Caco-2 (cell line): ENCODE measurements at regions not wholly inside any gene's neighbourhood (a gene's known extent, or its start where the extent isn't known, plus 50 kb on each side); places are given as distances from the start of the nearest gene placed in this dataset.

ENCODE experiments used
- BruUV-seq: library from RNA; stranded (reverse); fragments of 400-500 nt; replicated peaks from 2 replicates; lab custom pipeline; 2021; lab: Mats Ljungman, UMichigan
- CTCF ChIA-PET: fragments of 300-600 bp; sonication (Branson Sonifier 250); formaldehyde crosslinking; loops from one replicate; lab custom pipeline; 2022; ENCODE audit warnings: antibody characterized with exemption; lab: Charles Lee
- POLR2A ChIA-PET: fragments of 300-600 bp; sonication (Branson Sonifier 250); formaldehyde crosslinking; loops from one replicate; lab custom pipeline; 2022; ENCODE audit warnings: antibody characterized with exemption; lab: Charles Lee
- DNase-seq, 2 experiments: peaks; one replicate each; pipeline versions ENCODE4 v3.0.0 to v3.0.0-alpha.2; 2020 to 2022
- H3K27me3 ChIP-seq: replicated peaks from 2 replicates; pipeline ENCODE4 v1.6.0; 2011; ENCODE audit warnings: low read length; ENCODE audit not compliant: control insufficient read depth, insufficient read depth
- H3K36me3 ChIP-seq: 2 replicates; pipeline ENCODE4 v1.5.1; 2011; ENCODE audit warnings: low read length; ENCODE audit not compliant: control insufficient read depth, insufficient read depth
- H3K4me1 ChIP-seq: fragments of 250-450 bp; sonication (Bioruptor Pico); 2 replicates; pipeline ENCODE4 v1.5.1; 2020; ENCODE audit warnings: mild to moderate bottlenecking
- H3K4me3 ChIP-seq: 2 replicates; pipeline ENCODE4 v1.5.1; 2011; ENCODE audit warnings: low read depth, mild to moderate bottlenecking, control low read depth, low read length
- H3K9me3 ChIP-seq: fragments of 250-450 bp; sonication (Bioruptor Pico); 2 replicates; pipeline ENCODE4 v1.5.1; 2020; ENCODE audit warnings: mild to moderate bottlenecking, moderate library complexity
- H3K27ac Mint-ChIP-seq: one replicate; pipeline ENCODE4 v1.8.0; 2022; ENCODE audit warnings: mixed read lengths; ENCODE audit not compliant: unreplicated experiment
- H3K27me3 Mint-ChIP-seq: one replicate; pipeline ENCODE4 v1.8.0; 2022; ENCODE audit warnings: mixed read lengths; ENCODE audit not compliant: insufficient read depth, unreplicated experiment
- H3K36me3 Mint-ChIP-seq: one replicate; pipeline ENCODE4 v1.8.0; 2022; ENCODE audit warnings: mild to moderate bottlenecking, mixed read lengths; ENCODE audit not compliant: insufficient read depth, unreplicated experiment
- H3K4me1 Mint-ChIP-seq: one replicate; pipeline ENCODE4 v1.8.0; 2022; ENCODE audit warnings: low read depth, mixed read lengths; ENCODE audit not compliant: unreplicated experiment
- H3K4me3 Mint-ChIP-seq: one replicate; pipeline ENCODE4 v1.8.0; 2022; ENCODE audit warnings: mild to moderate bottlenecking, moderate library complexity, mixed read lengths; ENCODE audit not compliant: unreplicated experiment
- H3K9me3 Mint-ChIP-seq: one replicate; pipeline ENCODE4 v1.8.0; 2022; ENCODE audit warnings: mixed read lengths; ENCODE audit not compliant: unreplicated experiment
- CTCF ChIP-seq, 2 experiments: fragments of 200-600 bp in 1 of 2; IDR thresholded peaks; 1 replicate in 1 of 2; 2 replicates in 1 of 2; pipeline versions ENCODE4 v1.5.1 to v1.8.0; 2011 to 2022; ENCODE audit warnings: antibody characterized with exemption in 1 of 2, control low read depth in 1 of 2, inconsistent platforms in 1 of 2, low read depth in 1 of 2, low read length in 1 of 2, mild to moderate bottlenecking in 1 of 2, moderate library complexity in 1 of 2; ENCODE audit not compliant: insufficient read depth in 1 of 2, severe bottlenecking in 1 of 2, unreplicated experiment in 1 of 2
- intact Hi-C: fragments of 100-400 bp; cut with micrococcal nuclease; formaldehyde crosslinking; loops from one replicate; pipeline ENCODE4 v1.10.0; 2022; ENCODE audit not compliant: unreplicated experiment

GRCh38 chr2:207315131-207315530 lies 149.4 kb upstream of the KLF7 start:
- H3K4me3 Mint-ChIP-seq: no peak overlapping the region
- H3K4me1 Mint-ChIP-seq: no peaks in the 10 kb centered on the region
- Histone ChIP-seq H3K27me3 (no peaks in the 10 kb centered on the region; the same call in none of the 2 replicates), H3K9me3 (no peaks in the 10 kb centered on the region), H3K36me3 (no peaks in the 10 kb centered on the region), H3K4me3 (no peak overlapping the region), H3K4me1 (no peaks in the 10 kb centered on the region)
- H3K27ac Mint-ChIP-seq: no peak overlapping the region
- CTCF ChIA-PET: no interaction called here
- intact Hi-C loops: loop anchor here (10.0 kb wide), 1 partner anchor 510 kb away; no protein-coding TSS in a partner anchor
- BruUV-seq: no TSS peak
- H3K9me3 Mint-ChIP-seq: no peaks in the 10 kb centered on the region
- peaks cover 6% of the 10 kb centered on the region for H3K27me3 Mint-ChIP-seq
- DNase-seq: no peak
- POLR2A ChIA-PET: no interaction called here
- no peak for TF ChIP-seq CTCF (IDR thresholded peaks at IDR 0.05; ENCODE audit: insufficient read depth in 1 of 2, low read depth in 1 of 2, low read length in 1 of 2, severe bottlenecking in 1 of 2, unreplicated experiment in 1 of 2)
- H3K36me3 Mint-ChIP-seq: no peaks in the 10 kb centered on the region

GRCh38 chr2:207316484-207316883 lies 150.7 kb upstream of the KLF7 start:
- Mint-ChIP-seq H3K9me3 (no peaks in the 10 kb centered on the region), H3K27ac (no peak overlapping the region), H3K4me1 (no peaks in the 10 kb centered on the region), H3K36me3 (no peaks in the 10 kb centered on the region), H3K27me3 (peaks cover 10% of the 10 kb centered on the region), H3K4me3 (no peak overlapping the region)
- H3K9me3 ChIP-seq: no peaks in the 10 kb centered on the region
- no peaks in the 10 kb centered on the region for H3K27me3 ChIP-seq
- ChIA-PET CTCF (no interaction called here), POLR2A (interaction anchor here (0.7 kb wide), 1 partner anchor 55 kb away, joined by 3 read pairs; no protein-coding TSS in a partner anchor)
- TF ChIP-seq CTCF (IDR thresholded peaks at IDR 0.05; ENCODE audit: insufficient read depth in 1 of 2, low read depth in 1 of 2, low read length in 1 of 2, severe bottlenecking in 1 of 2, unreplicated experiment in 1 of 2): no peak
- intact Hi-C loops: loop anchor here (10.0 kb wide), 1 partner anchor 512 kb away; no protein-coding TSS in a partner anchor
- BruUV-seq: no TSS peak
- no peak overlapping the region for H3K4me3 ChIP-seq
- DNase-seq: no peak
- H3K4me1 ChIP-seq: no peaks in the 10 kb centered on the region
- no peaks in the 10 kb centered on the region for H3K36me3 ChIP-seq

- intact Hi-C loops: loop anchor here (10.0 kb wide), 1 partner anchor 512 kb away; no protein-coding TSS in a partner anchor
- no peaks in the 10 kb centered on the region for H3K36me3 ChIP-seq
- peaks cover 12% of the 10 kb centered on the region for H3K27me3 Mint-ChIP-seq
- H3K4me1 Mint-ChIP-seq: no peaks in the 10 kb centered on the region
- H3K4me1 ChIP-seq: no peaks in the 10 kb centered on the region
- H3K4me3 Mint-ChIP-seq: no peak overlapping the region
- CTCF ChIA-PET: no interaction called here
- no TSS peak for BruUV-seq
- H3K36me3 Mint-ChIP-seq: no peaks in the 10 kb centered on the region
- H3K9me3 Mint-ChIP-seq: no peaks in the 10 kb centered on the region
- no peak for DNase-seq
- H3K4me3 ChIP-seq: no peak overlapping the region
- POLR2A ChIA-PET: no interaction called here
- no peak for TF ChIP-seq CTCF (IDR thresholded peaks at IDR 0.05; ENCODE audit: insufficient read depth in 1 of 2, low read depth in 1 of 2, low read length in 1 of 2, severe bottlenecking in 1 of 2, unreplicated experiment in 1 of 2)
- no peak overlapping the region for H3K27ac Mint-ChIP-seq
- no peaks in the 10 kb centered on the region for H3K27me3 ChIP-seq
- H3K9me3 ChIP-seq: no peaks in the 10 kb centered on the region
Measured at GRCh38 chr2:207316906-207317305, 151.2 kb upstream of the KLF7 start.
